ENCODE measurements at regions not wholly inside any gene's neighbourhood (a gene's known extent, or its start where the extent isn't known, plus 50 kb on each side); places are given as distances from the start of the nearest gene placed in this dataset.

DNA sequence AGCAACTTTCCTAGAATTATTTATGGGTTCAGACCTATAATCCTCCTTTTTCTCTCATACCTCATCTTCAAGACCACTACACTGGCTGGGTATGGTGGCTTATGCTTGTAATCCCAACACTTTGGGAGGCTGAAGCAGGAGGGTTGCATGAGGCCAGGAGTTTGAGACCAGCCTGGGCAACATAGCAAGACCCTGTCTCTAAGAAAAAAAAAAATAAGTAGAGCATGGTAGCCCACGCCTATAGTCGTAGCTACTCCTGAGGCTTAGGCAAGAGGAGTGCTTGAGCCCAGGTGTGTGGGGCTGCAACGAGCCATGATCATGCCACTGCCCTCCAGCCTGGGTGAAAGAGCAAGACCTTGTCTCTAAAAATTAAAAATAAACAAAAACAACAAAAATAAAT, 832.4 kb downstream of the PCDH18 start:
- FAIRE-seq (no peak), DNase-seq (ENCODE audit: low spot score) (no peak)

DNA sequence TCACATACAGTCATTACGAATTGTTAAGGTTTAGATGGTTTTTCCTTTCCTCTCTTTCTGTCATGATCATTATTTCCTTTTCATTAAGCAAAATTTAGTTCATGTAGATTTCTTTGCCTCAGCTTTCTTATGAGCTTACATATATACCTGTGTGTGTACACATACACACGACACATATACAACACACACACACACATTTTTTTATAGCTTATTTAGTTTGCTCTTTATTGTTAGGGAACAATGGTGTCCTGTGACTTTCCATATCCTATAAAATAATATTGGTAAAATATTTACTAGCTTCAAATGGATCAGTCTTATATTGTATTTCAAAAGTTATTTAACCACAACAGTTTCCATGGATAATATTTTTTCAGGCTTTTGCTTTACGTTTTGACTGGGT, 840.7 kb downstream of the PCDH18 start:
- no peak for FAIRE-seq
- DNase-seq (ENCODE audit: low spot score), result no peak

DNA sequence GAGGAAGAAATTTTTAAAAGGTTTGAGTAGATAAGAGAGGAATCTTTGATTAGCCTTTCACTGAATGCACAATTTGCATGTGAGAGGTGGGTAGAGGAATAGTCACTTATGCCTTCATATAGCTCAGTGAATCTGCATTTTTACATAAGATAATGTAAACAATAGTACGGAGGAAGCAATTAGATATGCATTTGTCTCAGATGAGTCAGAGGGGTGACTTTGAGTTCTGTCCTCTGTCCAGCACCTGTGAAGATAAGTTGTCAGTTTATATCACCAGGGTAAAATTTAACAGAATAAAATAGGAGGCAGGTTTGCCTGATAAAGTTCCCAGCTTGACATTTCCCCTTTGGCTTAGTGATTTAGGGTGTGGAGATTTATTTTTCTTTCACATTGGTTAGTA, 841.9 kb downstream of the PCDH18 start:
- DNase-seq (ENCODE audit: low spot score) (no peak), FAIRE-seq (no peak)

DNA sequence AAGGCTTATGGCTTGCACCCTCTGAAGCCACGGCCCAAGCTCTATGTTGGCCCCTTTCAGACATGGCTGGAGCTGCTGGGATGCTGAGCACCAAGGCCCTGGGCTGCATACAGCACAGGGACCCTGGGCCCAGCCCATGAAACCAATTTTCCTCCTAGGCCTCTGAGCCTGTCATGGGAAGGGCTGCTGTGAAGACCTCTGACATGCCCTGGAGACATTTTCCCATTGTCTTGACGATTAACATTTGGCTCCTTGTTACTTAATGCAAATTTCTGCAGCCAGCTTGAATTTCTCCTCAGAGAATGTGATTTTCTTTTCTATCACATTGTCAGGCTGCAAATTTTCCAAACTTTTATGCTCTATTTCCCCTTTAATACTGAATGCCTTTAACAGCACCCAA, 844.7 kb downstream of the PCDH18 start:
- DNase-seq (ENCODE audit: low spot score) (no peak), FAIRE-seq (no peak)

DNA sequence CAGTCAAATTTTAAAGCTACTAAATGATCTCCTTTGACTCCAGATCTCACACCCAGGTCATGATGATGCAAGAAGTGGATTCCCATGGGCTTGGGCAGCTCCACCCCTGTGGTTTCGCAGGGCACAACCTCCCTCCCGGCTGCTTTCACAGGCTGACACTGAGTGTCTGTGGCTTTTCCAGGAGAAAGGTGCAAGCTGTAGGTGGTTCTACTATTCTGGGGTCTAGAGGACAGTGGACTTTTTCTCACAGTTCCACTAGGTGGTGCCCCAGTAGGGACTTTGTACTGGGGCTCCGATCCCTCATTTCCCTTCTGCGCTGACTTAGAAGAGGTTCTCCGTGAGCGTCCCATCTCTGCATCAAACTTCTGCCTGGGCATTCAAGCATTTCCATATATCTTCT, 845.2 kb downstream of the PCDH18 start:
- DNase-seq (ENCODE audit: low spot score) (no peak), FAIRE-seq (no peak)

DNA sequence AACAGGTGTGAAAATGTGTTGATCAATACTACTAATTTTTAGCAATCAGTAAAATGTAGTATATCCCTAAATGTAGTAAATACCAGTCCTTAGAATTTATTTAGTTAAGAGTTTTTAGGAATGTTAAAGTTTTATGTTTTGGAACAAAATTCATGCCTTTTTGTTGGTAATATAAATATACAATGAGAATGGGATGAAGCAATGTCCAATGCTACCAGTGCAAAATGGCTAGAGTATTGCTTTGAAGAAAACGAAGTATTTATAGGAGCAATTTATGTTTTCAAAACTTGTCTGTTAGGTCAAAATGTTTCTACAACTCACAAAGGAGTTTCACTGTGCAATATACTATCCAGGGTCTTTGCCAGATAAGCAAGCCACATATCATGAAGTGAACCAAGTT, 851.5 kb downstream of the PCDH18 start:
- DNase-seq (ENCODE audit: low spot score) (no peak), FAIRE-seq (no peak)

DNA sequence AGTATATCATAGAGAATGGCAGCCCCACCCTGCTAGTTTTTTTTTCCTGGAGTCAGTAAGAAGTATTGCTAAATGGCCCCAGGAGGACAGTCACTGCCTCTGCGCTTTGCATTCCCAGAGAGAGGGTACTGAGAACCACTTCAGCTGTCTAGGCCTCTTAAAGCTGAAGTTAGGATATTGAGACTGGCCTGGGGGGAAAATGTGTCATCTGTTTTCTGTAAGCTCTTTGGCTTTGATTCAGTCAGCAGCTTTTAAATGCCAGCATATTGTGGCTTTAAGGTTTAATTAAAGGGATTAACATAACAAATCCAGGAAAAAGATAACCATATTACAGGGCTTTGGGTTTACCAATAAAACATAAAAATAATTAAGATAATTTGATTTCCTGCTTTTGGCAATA, 852.0 kb downstream of the PCDH18 start:
- no peak for DNase-seq (ENCODE audit: low spot score)

DNA sequence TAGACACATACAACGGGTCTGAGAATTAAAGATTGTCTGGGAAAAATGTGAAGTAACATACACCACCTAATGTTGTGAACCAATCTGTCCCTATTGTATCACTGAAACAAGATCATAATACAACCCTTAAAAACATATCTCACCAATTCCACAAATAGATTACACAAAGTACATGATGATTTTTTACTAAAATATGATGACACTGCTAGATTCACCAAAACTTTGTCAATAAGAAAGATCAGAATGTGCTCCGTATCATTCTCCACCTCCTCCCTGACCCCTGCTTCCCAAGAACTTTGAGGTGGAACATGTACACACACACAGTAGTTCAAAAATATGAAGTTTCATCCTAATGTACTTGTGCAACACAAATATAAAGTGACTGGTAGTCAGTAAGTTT, 862.0 kb downstream of the PCDH18 start:
- FAIRE-seq (no peak), DNase-seq (ENCODE audit: low spot score) (no peak)

More for the DNA sequence above, 852.0 kb downstream of the PCDH18 start:
- no peak for FAIRE-seq

DNA sequence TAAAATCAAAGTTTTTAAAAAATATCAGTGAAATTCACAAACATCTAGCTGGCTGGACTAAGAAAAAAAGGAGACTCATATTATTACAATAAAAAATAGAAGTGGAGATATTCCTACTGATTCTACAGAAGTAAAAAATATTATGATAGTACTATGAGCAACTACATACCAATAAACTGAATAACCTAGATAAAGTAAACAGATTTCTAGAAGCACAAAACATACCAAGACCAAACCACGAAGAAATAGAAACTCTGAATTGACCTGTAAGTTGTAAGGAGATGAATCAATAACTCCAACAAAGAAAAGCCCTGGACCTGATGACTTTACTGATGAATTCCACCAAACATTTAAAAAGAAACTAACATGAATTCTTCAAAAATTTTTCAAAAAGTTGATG, 867.3 kb downstream of the PCDH18 start:
- FAIRE-seq, result no peak

DNA sequence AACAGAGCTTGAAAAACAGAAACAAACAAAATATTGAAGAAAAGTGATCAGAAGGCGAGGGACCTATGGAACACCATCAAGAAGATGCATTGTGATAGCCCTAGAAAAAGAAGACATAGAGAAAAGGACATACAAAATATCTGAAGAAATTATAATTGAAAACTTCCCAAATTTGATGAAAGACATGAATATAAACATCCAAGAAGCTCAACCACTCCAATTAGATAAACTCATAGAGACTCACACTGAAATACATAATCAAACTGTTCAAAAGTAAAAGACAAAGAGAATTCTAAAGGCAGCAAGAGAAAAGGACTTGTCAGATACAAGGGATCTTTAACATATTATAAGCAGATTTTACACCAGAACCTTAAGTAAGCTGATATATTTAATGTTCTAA, 869.8 kb downstream of the PCDH18 start:
- DNase-seq (ENCODE audit: low spot score) (no peak), FAIRE-seq (no peak)

More for the DNA sequence above, 867.3 kb downstream of the PCDH18 start:
- no peak for DNase-seq (ENCODE audit: low spot score)

DNA sequence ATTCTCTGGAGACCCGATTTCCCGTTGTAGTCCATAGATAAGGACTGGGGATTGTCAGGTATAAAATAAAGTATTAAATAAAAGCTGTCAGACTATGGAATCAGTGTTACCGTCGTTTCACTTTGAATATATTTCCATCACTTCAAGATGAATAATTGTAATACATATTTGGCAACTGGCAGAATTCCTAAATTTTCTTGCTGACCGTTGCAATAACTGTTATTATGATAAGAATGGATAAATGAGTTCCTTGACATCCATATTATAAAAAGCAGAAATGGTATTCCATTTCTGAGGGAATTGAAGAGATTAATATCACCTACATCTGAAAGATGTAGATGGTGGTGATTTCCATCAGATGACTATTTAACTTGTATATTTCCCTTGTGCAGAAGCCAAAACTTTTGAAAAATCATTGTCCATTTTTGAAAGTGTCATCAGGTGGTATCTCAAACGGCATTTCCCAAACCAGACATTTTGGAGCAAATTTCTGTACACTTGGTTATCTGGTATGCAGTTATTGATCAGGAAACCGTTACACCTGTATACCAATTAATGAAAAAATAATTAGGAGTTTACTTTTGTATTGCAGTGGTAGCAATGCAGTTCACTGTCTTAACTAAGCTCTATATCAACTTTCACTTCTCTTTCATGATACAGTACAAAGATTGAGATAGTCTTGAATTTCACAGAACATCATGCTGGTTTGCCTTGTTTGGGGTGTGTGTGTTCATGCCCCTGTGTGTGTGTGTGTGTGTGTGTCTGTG, 878.5 kb downstream of the PCDH18 start:
- no peak for FAIRE-seq

DNA sequence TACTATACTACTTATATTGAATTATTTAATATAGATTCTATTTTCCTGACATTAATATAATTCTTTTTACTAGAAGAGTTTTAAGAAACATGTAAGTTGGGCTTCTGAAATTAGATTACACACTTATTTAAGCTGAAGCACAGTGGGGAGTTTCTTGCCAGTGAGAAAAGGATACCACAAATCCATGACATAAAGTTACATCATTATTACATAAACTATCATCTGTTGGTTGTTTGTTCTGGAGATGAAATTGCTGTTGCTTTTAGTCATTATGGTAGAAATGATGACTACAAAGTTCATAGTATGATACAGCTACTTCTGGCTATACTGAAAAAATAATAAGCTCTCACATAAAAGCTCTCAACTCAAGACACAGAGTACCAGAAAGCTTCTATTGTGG, 880.4 kb downstream of the PCDH18 start:
- FAIRE-seq (no peak), DNase-seq (ENCODE audit: low spot score) (no peak)

More for the DNA sequence above, 878.5 kb downstream of the PCDH18 start:
- DNase-seq (ENCODE audit: low spot score), result no peak

DNA sequence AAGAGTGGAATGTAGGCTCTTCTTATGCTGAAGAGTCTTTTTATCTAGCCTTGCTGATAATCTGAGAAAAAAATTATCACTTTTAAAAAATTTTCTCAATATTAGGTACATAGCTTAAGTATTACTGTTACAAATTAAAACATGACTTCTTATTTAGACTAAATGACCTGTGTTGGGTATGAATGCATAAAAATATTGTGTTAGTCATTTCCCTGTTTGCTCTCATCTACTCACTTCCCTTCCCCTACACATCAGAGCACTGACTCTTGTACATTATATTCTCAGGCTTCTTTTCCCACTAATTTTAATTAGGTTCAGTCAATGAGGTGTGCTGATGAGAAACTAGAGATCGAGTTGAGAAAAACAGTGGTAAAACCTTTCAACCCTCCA, 881.0 kb downstream of the PCDH18 start:
- no peak for DNase-seq (ENCODE audit: low spot score)
- FAIRE-seq, result no peak

DNA sequence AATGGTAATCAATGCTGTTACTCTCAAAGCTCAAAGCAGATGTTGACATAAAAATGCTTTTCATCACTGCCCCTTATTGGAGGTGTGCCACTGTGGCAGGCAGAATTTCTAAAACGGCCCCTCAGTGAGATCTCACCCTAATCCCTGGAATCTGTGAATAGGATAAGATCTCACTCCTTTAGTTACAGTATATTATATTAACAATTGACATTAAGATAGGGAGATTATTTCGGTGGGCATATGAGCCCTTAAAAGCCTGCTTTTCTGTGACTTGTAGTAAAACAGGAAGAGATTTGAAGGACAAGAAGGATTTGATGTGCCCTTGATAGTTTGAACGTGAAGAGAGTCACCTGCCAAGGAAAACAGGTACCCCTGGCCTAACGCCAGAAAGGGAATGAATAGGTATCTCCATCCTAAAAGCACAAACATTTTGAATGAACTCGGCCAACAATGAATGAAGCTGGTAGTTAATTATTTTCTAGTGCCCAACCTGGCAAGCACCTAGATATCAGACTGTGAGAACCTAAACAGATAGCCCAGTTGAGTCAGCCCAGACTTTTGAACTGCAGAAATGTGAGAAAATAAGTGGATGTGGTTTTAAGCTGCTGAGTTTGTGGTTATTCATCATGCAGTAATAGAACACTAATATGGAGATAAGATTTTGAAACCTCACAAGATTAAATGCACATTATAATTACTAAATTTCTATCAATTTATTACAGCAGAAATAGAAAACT, 881.6 kb downstream of the PCDH18 start:
- peak; percentile 94 for FAIRE-seq
- peak; percentile 79 for DNase-seq (ENCODE audit: low spot score)

DNA sequence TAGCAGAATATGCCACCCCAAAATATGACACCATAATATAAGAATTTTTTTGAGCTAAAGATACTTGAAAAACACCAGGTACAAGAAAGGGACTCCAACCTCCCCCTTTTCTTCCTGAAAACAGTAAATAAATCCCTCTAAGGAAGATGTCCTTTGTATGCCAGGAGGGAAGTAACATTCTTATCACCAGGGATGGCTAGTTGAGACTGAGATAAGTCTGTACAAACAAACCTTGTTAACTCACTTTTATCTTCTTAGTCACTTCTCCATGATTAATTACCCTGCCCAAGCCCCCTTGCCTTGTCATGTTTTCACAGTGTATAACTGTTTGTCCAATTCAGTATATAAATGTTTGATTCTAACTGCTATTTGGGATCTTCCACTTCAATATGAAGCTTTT, 888.0 kb downstream of the PCDH18 start:
- DNase-seq (ENCODE audit: low spot score), result no peak
- FAIRE-seq, result no peak

DNA sequence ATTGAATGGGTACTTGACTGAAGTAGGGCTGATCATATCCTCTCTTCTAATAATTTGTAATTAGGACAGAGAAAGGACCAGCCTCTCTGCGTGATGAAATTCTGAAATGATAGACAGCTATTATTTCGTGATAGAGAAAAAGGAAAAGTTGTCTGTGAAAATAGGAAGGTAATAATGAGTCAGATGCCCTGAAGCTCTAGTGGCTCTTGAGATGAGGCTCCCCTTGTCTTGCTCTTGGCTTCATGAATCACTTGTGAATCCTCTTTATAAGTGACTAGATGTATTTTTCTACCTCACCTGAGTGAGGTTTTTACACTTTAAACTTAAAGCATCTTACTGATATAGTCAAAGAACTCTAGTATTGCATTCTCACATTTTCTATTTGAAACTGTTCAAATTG, 888.9 kb downstream of the PCDH18 start:
- FAIRE-seq (no peak), DNase-seq (ENCODE audit: low spot score) (no peak)

DNA sequence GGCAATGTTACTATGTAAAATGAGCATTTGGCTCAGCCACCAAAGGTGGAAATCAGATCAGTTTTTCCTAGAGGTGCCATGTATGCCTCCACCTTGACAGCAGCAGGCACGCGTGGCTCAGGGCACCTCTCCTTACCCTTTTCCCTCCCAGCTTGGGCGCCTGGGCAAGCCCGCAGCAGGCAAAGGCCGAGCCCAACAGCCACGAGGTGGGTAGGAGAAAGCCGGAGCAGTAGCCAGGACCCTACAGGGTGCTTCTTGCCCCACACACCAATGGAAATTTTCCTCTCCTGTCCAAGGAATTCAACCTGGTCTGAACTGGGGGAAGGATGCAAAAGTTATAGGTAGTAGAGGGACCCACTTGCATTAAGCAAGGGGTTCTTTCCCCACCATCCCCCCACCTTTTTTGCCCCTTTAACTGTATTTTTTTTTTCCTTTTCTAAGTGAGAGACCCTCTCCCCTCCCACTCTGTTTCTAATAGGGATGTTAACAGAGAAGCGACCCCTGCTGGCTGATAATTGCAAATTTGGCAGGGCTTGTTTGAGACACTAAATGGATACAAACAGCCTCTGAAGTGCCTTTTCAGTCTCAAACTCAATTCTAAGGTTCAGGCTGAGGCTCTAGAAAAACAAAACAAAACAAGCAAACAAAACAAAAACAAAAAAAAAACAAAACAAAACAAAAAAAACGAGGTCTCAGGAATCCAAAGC, 895.1 kb downstream of the PCDH18 start:
- no peak for FAIRE-seq
- no peak for DNase-seq (ENCODE audit: low spot score)

DNA sequence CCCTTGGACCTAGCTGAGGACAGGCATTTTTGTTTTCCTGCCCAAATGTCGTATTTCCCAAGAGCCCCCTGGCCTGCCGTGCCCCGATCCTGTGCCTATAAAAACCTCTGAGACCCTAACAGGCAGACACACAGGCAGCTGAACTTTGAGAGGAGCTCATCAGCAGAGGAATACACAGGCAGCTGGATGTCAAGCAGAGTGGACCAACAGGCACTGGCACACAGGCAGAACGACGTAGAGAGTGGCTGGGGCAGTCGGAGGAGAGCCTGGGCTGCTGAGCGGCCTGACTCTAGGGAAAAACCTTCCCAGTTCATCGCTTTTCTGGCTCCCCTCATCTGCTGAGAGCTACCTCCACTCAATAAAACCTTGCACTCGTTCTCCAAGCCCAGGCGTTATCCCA, 896.1 kb downstream of the PCDH18 start:
- FAIRE-seq (no peak), DNase-seq (ENCODE audit: low spot score) (no peak)

DNA sequence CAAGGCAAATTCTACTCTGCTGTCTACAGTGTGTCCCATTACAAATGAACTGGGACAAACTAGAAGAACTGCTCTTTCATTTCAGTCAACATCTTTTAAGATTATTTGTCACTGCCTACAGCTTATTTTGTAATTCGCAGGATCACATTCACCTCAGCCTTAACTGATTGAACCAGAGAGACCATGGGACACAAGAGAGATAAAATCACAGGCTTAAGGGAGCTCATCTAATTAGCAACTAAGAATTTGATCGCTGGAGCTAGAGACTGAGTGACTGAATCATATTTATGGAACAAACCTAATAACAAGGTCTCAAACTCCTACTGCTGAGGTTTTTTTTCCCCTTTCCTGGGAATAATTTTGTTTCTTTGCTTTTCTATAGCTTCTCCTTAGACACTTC, 898.2 kb downstream of the PCDH18 start:
- FAIRE-seq (no peak), DNase-seq (ENCODE audit: low spot score) (no peak)

DNA sequence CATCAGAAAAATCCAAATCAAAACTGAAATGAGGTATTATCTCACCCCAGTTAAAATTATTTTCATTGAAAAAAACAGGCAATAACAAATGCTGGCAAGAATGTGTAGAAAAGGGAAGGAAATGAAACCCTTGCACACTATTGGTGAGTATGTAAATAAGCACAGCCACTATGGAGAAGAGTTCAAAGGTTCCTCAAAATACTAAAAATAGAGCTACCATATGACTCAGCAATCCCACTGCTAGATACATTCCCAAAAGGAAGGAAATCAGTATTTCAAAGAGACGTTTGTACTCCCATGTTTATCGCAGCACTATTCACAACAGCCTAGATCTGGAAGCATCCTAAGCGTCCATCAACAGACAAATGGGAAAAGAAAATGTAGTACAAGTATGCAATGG, 932.4 kb downstream of the PCDH18 start:
- no peak for FAIRE-seq
- no peak for DNase-seq (ENCODE audit: low spot score)

DNA sequence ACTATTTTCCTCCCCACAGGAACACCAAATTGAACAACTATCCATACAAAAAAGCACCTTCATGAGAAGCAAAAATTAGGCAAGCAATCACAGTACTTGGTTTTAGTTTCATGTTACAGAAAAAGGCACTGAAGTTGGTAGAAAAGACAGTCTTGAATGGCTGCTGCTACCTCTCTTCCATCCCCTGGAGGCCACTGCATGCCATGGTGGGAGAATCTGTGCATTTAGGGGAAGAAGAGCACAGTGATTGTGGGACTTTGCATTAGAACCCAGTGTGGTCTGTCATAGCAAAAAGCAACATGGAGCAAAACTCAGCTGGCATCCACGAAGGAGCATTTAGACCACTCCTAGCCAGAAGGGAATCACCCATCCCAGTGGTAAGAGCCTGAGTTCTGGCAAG, 941.9 kb downstream of the PCDH18 start:
- no peak for DNase-seq (ENCODE audit: low spot score)
- FAIRE-seq, result no peak

DNA sequence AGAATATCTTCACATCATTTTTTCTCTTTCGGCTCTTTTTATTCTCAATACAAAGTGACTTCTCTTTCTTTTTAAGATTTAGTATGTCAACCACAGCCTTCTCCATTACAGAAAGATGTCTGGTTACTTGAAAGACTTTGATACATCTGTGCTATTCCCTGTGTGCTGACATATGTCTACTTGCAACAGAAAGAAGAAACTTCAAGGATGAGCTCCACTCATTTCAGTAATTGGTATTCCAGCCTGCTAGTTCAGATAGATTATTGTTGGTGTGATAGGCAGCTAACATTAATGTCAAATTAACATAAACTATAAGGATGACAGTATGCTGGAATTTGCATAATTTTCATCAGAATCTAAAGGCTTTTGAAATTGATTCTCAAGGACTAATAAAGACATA, 948.7 kb downstream of the PCDH18 start:
- DNase-seq (ENCODE audit: low spot score), result no peak
- no peak for FAIRE-seq

Measured in RCC 7860 (cell line).